ENCODE measurements at regions not wholly inside any gene's neighbourhood (a gene's known extent, or its start where the extent isn't known, plus 50 kb on each side); places are given as distances from the start of the nearest gene placed in this dataset.

DNA sequence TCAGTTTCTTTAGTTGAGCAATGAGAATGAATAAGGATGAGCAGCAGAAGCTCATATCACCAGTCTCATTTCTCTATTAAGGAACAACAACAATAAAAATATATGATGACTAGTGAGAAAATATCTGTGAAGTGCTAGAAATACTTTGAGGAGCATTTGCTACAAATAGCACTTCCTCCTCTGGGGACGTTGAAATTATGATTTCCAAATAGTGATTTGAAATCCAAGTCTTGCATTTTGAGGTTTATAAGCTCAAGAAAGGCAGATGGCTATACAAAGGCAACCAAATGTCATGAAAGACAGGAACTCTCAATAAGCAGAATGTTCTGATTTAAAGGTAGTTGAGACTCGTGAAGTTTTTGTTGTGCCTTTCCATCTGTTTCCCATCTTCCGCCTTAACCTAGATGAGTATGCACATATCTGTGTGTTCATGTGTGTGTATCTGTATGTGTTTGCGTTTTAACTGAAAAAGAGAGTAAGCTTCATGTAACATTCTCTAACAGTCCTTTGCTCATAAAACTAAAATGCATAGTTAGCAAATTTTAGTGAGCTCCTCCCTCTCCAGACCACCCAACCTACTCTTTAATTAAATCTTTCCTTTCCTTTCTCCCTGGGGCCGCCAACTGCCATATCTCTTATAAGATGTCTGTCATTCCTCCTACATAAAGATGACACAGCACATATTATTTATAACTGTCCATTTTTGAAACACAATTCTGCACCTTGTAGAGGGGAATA lies 222.6 kb upstream of the RASGEF1B start:
- no peak for TF ChIP-seq CTCF (IDR thresholded peaks at IDR 0.05)
- Mint-ChIP-seq H3K4me3 (ENCODE audit: unreplicated experiment) (no peak overlapping the region), H3K36me3 (ENCODE audit: low read depth) (no peaks in the 10 kb centered on the region), H3K4me1 (ENCODE audit: low read depth) (peaks cover 15% of the 10 kb centered on the region), H3K9me3 (ENCODE audit: low read depth) (no peaks in the 10 kb centered on the region), H3K27me3 (ENCODE audit: low read depth) (peaks cover 15% of the 10 kb centered on the region), H3K27ac (ENCODE audit: unreplicated experiment) (no peak overlapping the region)
- no peak for DNase-seq (ENCODE audit: low spot score)

- no peak overlapping the region for H3K4me3 Mint-ChIP-seq (ENCODE audit: unreplicated experiment)
- no peak overlapping the region for H3K27ac Mint-ChIP-seq (ENCODE audit: unreplicated experiment)
- no peak for DNase-seq (ENCODE audit: low spot score)
- H3K27me3 Mint-ChIP-seq (ENCODE audit: low read depth) = peaks cover 15% of the 10 kb centered on the region
- no peaks in the 10 kb centered on the region for H3K9me3 Mint-ChIP-seq (ENCODE audit: low read depth)
- H3K4me1 Mint-ChIP-seq (ENCODE audit: low read depth) = peaks cover 16% of the 10 kb centered on the region
- no peak for TF ChIP-seq CTCF (IDR thresholded peaks at IDR 0.05)
- no peaks in the 10 kb centered on the region for H3K36me3 Mint-ChIP-seq (ENCODE audit: low read depth)
These were observed 219.2 kb upstream of the RASGEF1B start for GRCh38 chr4:81690871-81691270.

GRCh38 chr4:81688085-81688484 lies 216.4 kb upstream of the RASGEF1B start:
- no peak overlapping the region for H3K27ac Mint-ChIP-seq (ENCODE audit: unreplicated experiment)
- peaks cover 29% of the 10 kb centered on the region for H3K4me1 Mint-ChIP-seq (ENCODE audit: low read depth)
- peak; percentile 55 for TF ChIP-seq CTCF (IDR thresholded peaks at IDR 0.05)
- no peaks in the 10 kb centered on the region for H3K9me3 Mint-ChIP-seq (ENCODE audit: low read depth)
- H3K4me3 Mint-ChIP-seq (ENCODE audit: unreplicated experiment) = no peak overlapping the region
- no peak for DNase-seq (ENCODE audit: low spot score)
- H3K27me3 Mint-ChIP-seq (ENCODE audit: low read depth) = peaks cover 7% of the 10 kb centered on the region
- H3K36me3 Mint-ChIP-seq (ENCODE audit: low read depth) = no peaks in the 10 kb centered on the region

- no peak for DNase-seq (ENCODE audit: low spot score)
- Mint-ChIP-seq H3K4me1 (ENCODE audit: low read depth) (peaks cover 29% of the 10 kb centered on the region), H3K4me3 (ENCODE audit: unreplicated experiment) (no peak overlapping the region), H3K27ac (ENCODE audit: unreplicated experiment) (no peak overlapping the region), H3K9me3 (ENCODE audit: low read depth) (no peaks in the 10 kb centered on the region), H3K27me3 (ENCODE audit: low read depth) (peaks cover 5% of the 10 kb centered on the region), H3K36me3 (ENCODE audit: low read depth) (no peaks in the 10 kb centered on the region)
- no peak for TF ChIP-seq CTCF (IDR thresholded peaks at IDR 0.05)
These were observed 215.8 kb upstream of the RASGEF1B start for GRCh38 chr4:81687471-81687870.

DNA sequence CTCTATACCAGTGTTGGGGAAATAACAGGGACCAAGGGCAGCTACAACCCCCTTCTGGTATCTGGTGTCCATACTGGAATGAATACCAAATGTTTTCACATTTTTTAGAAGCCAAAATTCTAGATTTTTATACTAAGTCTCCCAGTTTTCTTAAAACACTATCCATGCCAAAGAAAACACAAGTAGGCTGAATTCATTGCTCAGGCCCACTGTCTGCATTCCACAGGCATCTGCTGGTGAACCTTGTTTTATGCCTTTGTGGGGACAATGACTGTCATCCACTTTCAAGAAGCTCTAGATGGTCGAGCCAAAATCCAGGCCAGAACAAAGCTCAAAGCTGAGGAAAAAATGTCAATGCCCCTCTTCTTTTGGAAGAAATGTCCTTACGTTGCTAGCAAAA lies 213.4 kb upstream of the RASGEF1B start:
- no peak overlapping the region for H3K4me3 Mint-ChIP-seq (ENCODE audit: unreplicated experiment)
- peaks cover 11% of the 10 kb centered on the region for H3K27me3 Mint-ChIP-seq (ENCODE audit: low read depth)
- H3K9me3 Mint-ChIP-seq (ENCODE audit: low read depth) = no peaks in the 10 kb centered on the region
- DNase-seq (ENCODE audit: low spot score) = no peak
- H3K36me3 Mint-ChIP-seq (ENCODE audit: low read depth) = no peaks in the 10 kb centered on the region
- peaks cover 25% of the 10 kb centered on the region for H3K4me1 Mint-ChIP-seq (ENCODE audit: low read depth)
- TF ChIP-seq CTCF (IDR thresholded peaks at IDR 0.05) = no peak
- no peak overlapping the region for H3K27ac Mint-ChIP-seq (ENCODE audit: unreplicated experiment)

Measured in chondrocyte (in vitro differentiated cells).